NCI-H69 (cell line): ENCODE measurements at regions not wholly inside any gene's neighbourhood (a gene's known extent, or its start where the extent isn't known, plus 50 kb on each side); places are given as distances from the start of the nearest gene placed in this dataset.

ENCODE experiments used
- DNase-seq: peaks from one replicate; lab custom pipeline; 2025; lab: John Stamatoyannopoulos, UW

DNA sequence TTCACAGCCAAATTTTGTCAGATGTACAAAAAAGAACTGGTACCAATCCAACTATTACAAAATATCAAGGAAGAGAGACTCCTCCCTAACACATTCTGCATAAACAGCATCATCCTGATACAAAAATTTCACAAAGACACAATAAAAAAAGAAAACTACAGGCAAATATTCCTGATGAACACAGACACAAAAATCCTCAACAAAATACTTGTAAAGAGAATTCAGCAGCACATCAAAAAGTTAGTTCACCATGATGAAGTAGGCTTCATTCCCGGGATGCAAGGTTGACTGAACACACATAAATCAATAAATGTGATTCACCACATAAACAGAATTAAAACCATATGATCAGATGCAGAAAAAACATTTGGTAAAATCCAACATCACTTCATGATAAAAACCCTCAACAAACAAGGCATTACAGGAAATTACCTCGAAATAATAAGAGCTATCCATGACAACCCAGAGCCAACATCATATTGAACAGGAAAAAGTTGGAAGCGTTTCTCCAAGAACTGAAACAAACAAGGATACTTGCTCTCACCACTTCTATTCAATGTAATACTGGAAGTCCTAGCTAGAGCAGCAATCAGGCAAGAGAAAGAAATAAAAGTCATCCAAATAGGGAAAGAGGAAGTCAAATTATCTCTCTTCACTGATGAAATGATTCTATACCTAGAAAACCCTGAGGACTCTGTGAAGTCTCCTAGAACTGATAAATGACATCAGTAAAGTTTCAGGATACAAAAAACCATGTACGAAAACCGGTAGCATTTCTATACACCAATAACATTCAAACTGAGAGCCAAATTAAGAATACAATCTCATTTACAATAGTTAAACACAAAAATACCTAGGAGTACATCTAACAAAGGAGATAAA, 223.1 kb downstream of the REEP3 start:
- no peak for DNase-seq

DNA sequence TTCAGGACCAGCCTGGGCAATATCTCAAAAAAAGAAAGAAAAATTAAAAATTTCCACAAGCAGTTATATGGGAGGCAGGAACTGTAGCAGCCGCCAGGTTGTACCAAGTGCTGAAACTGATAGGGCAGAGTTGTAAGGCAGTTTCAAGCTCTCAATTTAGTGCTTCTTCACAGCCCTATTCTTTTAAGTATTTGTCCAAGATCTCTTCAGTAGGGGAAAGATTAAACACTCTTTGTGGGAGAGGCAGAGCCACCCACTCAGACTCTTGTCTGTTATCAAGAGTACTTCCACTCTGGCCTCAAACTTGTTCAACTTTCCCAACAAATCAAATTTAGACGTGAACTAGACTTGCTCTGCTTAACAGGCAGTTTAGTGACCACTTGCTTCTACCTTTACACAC, 228.7 kb downstream of the REEP3 start:
- DNase-seq: no peak

- peak; percentile 10 for DNase-seq
Observed at GRCh38 chr10:63751836-63752235, 230.6 kb downstream of the REEP3 start.

- no peak for DNase-seq
Observed at GRCh38 chr10:63752318-63752717, 231.1 kb downstream of the REEP3 start.

DNA sequence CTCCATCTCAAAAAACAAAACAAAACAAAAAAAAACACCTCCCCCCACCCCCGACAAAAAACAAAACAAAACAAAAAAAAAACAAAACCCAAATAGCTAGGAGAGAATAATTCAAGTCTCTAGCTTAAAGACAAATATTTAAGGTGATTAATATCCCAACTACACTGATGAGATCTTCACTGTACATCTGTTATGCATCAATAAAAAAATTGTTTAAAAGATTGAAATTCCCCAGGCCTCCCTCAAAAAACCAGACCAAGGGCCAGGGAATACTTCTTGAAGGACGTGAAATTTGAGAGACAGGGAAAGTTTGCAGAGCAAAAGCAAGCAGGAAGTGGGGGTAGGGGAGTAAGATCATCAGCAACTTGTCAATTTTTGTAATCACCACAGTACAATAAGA, 232.6 kb downstream of the REEP3 start:
- no peak for DNase-seq

GRCh38 chr10:63755441-63755840, 234.2 kb downstream of the REEP3 start:
- no peak for DNase-seq

DNA sequence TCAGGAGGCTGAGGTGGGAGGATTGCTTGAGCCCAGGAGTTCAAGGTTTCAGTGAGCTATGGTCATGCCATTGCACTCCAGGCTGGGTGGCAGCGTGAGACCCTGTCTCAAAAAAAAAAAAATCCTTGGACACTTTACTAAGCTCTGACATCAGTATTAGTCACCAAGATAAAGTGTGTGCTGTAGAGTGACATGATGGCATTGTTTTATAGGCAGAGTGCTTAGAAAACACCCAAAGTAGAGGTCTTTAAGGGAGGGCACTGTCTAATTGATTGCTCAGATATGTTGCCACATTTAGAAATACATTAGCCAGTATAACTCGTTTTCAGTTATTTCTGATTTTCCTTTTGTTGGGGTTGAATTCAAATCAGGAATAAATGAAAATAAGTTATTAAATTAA, 235.9 kb downstream of the REEP3 start:
- no peak for DNase-seq

- no peak for DNase-seq
Observed at GRCh38 chr10:63758080-63758479, 236.9 kb downstream of the REEP3 start.

DNA sequence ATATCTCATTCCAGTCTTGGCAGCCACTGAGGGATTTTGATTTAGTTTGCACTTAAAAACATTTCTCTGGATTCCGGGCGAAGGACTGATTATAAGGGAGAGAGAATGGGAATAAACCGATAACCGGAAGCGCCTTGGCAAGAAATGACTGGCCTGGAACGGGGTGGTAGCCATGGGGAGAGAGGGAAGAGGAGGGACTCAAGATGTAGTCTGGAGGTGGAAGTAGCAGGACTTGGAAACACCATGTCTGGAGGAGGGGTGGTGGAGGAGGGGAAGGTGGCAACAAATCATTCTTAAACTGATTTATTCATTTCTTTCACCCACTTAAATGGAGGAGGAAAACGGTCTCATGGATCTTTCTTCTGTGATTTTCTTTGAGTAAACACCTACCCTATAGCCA, 238.1 kb downstream of the REEP3 start:
- no peak for DNase-seq

DNA sequence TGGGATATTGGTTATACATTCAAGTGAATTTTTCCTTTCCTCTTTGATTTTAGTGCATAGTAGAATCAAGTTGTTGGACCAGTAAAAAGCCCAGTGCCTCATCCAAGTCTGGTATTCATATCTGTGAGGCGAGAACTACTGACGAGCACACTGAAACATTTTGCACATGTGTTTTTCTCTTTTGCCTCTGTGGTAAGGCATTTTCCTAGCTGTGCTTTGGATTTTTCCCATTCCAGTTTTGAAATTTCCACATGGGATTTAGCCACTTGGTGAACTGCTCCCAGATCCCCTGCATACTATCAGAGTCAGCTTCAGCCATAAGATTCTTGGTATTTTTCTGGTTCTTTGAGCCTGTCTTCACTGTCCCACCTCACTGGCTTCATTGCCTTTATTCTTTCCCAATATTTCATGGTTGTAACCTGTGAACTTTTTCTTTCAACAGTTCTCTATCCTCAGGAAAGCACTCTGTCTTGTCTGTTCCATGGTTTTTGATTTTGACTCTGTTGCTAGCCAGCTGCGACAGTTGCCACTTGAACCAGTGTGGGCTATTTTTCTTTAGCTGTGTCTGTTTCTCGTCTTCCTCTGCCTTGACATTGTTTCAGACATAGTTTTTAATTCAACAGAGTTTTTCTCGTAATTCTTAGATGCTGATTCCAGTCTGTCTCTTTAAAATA, 239.0 kb downstream of the REEP3 start:
- DNase-seq: no peak

GRCh38 chr10:63760708-63761047, 239.5 kb downstream of the REEP3 start:
- no peak for DNase-seq

GRCh38 chr10:63761243-63761642, 240.0 kb downstream of the REEP3 start:
- DNase-seq: no peak

DNA sequence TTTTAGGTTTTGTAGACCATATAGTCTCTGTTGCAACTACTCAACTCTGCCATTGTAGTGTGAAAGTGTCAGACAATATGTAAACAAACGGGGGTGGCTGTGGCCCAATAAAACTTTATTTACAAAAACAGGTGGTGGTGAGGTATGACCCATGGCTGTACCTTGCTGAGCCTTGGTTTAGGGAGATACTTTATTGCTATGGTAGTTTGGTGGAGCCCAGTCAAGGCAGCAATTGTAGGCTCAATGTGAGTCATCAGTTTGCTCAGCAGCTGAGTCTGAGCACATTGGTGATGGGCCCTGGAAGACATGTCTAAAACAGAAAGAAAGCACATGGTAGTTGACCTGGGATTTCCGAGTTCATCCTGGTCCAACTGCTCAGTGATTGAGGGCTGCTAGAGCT, 242.5 kb downstream of the REEP3 start:
- DNase-seq: no peak

DNA sequence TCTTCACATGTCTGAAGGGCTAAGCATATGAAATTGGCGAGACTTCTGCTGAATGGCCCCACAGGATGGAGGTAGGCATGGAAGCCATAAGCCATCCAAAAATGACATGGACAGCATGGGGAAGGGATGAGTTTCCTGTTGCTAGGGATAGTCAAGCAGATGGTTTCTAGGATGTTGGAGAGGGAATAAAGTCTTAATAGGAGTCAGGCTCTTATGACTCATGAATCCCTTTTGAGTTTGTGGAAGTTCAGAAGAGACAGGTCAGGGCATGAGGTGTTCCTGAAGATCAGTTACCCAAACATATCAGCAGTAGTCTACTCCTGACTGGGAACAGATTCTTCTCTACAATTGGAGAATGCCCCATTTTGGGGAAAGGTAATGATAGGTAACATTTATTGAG, 243.9 kb downstream of the REEP3 start:
- no peak for DNase-seq

DNA sequence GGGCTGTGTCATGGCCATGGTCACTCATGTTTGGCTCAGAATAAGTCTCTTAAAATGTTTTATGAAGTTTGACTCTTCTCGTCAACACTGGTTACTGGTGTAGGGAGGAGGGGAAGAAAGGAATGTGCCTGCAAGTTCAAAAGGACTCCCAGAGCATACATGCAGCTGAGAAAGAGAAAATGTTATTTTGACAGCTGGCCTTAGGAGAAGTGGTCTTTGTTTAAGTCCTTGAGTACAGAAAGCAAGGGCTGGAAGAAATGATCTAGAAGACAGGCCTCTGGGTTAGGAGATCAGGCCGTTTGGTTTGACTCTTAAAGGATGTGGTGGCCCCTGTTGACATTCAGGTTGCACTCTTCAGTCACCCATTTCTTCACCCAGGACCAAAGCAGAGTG, 245.5 kb downstream of the REEP3 start:
- DNase-seq: no peak

DNA sequence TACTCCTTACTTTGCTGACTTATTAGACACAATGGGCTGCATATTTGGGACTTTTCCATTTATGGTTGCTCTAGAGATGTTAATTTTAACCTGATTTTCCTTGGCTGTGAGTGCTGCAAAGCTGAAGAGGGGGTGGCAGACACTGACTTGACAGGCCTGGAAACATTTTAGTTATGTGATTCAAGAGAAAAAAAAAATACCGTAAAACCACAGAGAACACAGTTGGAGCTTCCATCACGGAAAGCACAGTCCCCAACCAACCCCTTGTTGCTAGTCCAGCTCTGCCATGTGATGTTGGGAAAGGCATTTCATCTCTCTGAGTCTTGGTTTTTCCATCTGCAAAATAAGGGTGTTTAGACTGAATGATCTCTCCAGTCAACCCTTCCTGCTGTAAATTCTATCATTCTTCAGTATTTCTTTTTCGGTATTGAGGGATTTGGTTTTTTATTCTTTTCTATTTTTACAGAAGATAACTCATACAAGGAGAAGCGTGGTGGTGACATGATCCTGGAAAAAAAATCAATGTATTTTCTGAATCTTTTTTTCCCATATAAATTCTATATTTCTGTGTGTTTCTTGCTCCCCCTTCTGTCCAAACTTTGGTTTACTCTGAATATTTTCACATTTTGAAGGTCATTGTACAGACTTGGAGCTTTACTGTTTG, 246.1 kb downstream of the REEP3 start:
- peak; percentile 11 for DNase-seq

DNA sequence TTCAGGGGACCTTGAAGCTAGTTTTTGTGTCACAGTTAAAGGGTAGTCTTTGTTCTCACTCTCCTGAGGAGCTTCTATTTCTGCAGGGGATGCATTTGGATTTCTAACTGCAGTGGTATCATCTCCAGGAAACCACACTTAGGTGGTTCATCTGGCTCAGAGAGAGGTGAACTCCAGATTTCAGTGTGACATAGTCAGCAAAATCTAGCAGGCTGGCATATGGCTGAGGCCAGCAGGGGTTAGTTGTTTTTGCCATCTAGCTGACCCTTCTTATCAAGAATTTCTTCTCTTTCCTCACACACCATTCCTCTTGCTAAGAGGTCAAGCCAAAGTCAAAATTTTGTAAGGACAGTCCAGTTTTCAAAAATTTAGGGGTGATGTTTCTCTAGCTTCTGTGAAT, 248.2 kb downstream of the REEP3 start:
- DNase-seq: no peak

GRCh38 chr10:63770523-63770922, 249.3 kb downstream of the REEP3 start:
- DNase-seq: no peak

DNA sequence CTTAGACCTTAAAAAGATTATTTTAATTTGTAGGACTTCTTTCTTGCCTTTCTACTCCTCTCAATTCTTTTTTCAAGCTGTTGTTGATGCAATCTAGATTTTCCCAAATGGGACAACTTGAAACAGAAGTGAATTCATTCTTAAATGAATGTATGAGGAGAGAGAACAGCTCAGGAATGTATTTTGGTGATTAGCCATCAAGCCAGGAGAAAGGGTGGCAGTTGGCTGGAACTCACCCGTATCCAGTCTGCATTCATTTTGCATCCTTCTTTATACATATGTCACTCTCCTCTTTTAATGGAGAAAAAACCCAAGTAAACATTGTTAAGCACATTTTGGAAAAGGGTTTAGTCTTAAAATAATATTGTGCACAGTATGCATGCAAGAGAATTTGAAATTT, 251.3 kb downstream of the REEP3 start:
- DNase-seq: no peak

DNA sequence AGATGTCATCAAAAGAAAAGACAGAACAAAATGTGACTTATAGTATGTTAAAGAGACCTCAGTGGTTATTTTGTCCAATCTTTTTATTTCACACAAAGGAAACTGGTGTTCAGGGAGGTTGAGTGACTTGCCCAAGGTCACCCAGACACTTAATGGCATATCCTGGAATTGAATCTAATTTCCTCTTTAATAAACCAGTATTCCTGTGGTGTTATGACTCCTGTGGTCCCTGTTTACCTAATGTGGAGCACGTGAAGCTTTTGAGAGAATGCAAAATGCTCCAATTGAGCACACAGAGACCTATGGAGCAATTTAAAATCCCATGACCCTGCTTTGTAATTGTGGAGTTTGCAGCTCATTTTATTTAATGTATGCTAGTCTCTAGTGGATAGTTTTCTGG, 251.9 kb downstream of the REEP3 start:
- DNase-seq: no peak

DNA sequence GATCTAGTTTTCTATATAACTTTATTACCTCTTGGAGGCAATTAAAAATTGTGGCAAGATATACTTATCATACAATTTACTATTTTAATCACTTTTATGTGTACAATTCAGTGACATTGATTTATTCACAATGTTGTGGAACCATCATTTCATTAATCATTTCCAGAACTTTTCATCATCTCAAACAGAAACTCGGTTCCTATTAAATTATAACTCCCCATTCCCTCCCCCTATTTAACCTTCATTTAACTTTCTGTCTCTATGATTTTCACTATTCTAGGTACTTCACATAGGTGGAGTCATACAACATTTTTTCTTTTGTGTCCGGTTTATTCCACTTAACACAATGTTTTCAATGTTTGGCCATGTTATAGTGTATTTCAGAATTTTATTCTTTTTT, 252.8 kb downstream of the REEP3 start:
- DNase-seq: no peak

- no peak for DNase-seq
Observed at GRCh38 chr10:63780101-63780500, 258.9 kb downstream of the REEP3 start.

GRCh38 chr10:63781226-63781625, 260.0 kb downstream of the REEP3 start:
- no peak for DNase-seq
